ENCODE measurements at regions not wholly inside any gene's neighbourhood (a gene's known extent, or its start where the extent isn't known, plus 50 kb on each side); places are given as distances from the start of the nearest gene placed in this dataset.

- no peak for TF ChIP-seq POLR2AphosphoS5 (IDR thresholded peaks at IDR 0.05; ENCODE audit: insufficient read depth, low read depth, low read length)
- no peak for TF ChIP-seq POLR2A (IDR thresholded peaks at IDR 0.05; ENCODE audit: low read depth, low read length)
Measured at GRCh38 chr17:72425794-72426168, 305.0 kb downstream of the SOX9 start.
